Activated CD8-positive, alpha-beta T cell treated with anti-CD3 and anti-CD28 coated beads, Interleukin-2, amount 10 ng/mL, durations not matched to agents 7 days and 5 days (primary cell): ENCODE measurements at regions not wholly inside any gene's neighbourhood (a gene's known extent, or its start where the extent isn't known, plus 50 kb on each side); places are given as distances from the start of the nearest gene placed in this dataset.
"Not testable (repeated sequence)": the region's sequence is repeated elsewhere in the genome, so short reads cannot be mapped to it uniquely, and the experiment has no call there.

Source experiments
- ATAC-seq: fragments of 150-1000 bp; cut with Tn5 transposase; one replicate; pipeline ENCODE4 v1.10.0; 2021; ENCODE audit warnings: moderate library complexity
- CTCF ChIA-PET: fragments of 350-600 bp; sonication (Branson Sonifier 250); formaldehyde crosslinking; loops from one replicate; lab custom pipeline; 2021; ENCODE audit warnings: antibody characterized with exemption; lab: Charles Lee
- POLR2A ChIA-PET: fragments of 350-600 bp; sonication (Branson Sonifier 250); formaldehyde crosslinking; loops from one replicate; lab custom pipeline; 2021; ENCODE audit warnings: antibody characterized with exemption; lab: Charles Lee
- DNase-seq: peaks from one replicate; pipeline ENCODE4 v3.0.0-alpha.2; 2020
- H3K27ac Mint-ChIP-seq: one replicate; pipeline ENCODE4 v1.8.0; 2021; ENCODE audit warnings: mild to moderate bottlenecking, mixed read lengths
- H3K27me3 Mint-ChIP-seq: one replicate; pipeline ENCODE4 v1.8.0; 2021; ENCODE audit warnings: low read depth, mixed read lengths
- H3K36me3 Mint-ChIP-seq: one replicate; pipeline ENCODE4 v1.8.0; 2021; ENCODE audit warnings: low read depth, mixed read lengths
- H3K4me1 Mint-ChIP-seq: one replicate; pipeline ENCODE4 v1.8.0; 2021; ENCODE audit warnings: low read depth, mixed read lengths
- H3K4me3 Mint-ChIP-seq: one replicate; pipeline ENCODE4 v1.8.0; 2021; ENCODE audit warnings: mild to moderate bottlenecking, mixed read lengths
- H3K9me3 Mint-ChIP-seq: one replicate; pipeline ENCODE4 v1.8.0; 2022; ENCODE audit warnings: mixed read lengths; ENCODE audit not compliant: insufficient read depth

- H3K27ac Mint-ChIP-seq = no peak overlapping the region
- H3K4me1 Mint-ChIP-seq = no peaks in the 10 kb centered on the region
- ChIA-PET POLR2A (no interaction called here), CTCF (no interaction called here)
- no peak for DNase-seq
- no peaks in the 10 kb centered on the region for H3K36me3 Mint-ChIP-seq
- no peaks in the 10 kb centered on the region for H3K9me3 Mint-ChIP-seq
- H3K27me3 Mint-ChIP-seq = no peaks in the 10 kb centered on the region
- ATAC-seq = no peak
- H3K4me3 Mint-ChIP-seq = no peak overlapping the region
These were observed 109.4 kb downstream of the TDRD15 start for GRCh38 chr2:21233194-21233593.

- CTCF ChIA-PET = no interaction called here
- POLR2A ChIA-PET = no interaction called here
- no peaks in the 10 kb centered on the region for H3K4me1 Mint-ChIP-seq
- no peaks in the 10 kb centered on the region for H3K27me3 Mint-ChIP-seq
- no peak for DNase-seq
- ATAC-seq = no peak
- no peak overlapping the region for H3K4me3 Mint-ChIP-seq
- H3K9me3 Mint-ChIP-seq = no peaks in the 10 kb centered on the region
- no peak overlapping the region for H3K27ac Mint-ChIP-seq
- H3K36me3 Mint-ChIP-seq = no peaks in the 10 kb centered on the region
These were observed 110.2 kb downstream of the TDRD15 start for GRCh38 chr2:21234001-21234400.

- no peaks in the 10 kb centered on the region for H3K9me3 Mint-ChIP-seq
- POLR2A ChIA-PET = no interaction called here
- ATAC-seq (no peak), DNase-seq (no peak)
- no peaks in the 10 kb centered on the region for H3K27me3 Mint-ChIP-seq
- no peak overlapping the region for H3K27ac Mint-ChIP-seq
- no peaks in the 10 kb centered on the region for H3K36me3 Mint-ChIP-seq
- no peaks in the 10 kb centered on the region for H3K4me1 Mint-ChIP-seq
- H3K4me3 Mint-ChIP-seq = no peak overlapping the region
- CTCF ChIA-PET = no interaction called here
These were observed 110.8 kb downstream of the TDRD15 start for GRCh38 chr2:21234464-21235120.

- POLR2A ChIA-PET, H3K36me3 Mint-ChIP-seq, ATAC-seq, H3K4me1 Mint-ChIP-seq, H3K27me3 Mint-ChIP-seq, CTCF ChIA-PET, H3K4me3 Mint-ChIP-seq, H3K9me3 Mint-ChIP-seq, DNase-seq, H3K27ac Mint-ChIP-seq: not testable (repeated sequence)
These were observed 116.0 kb downstream of the TDRD15 start for GRCh38 chr2:21239749-21240148.

DNA sequence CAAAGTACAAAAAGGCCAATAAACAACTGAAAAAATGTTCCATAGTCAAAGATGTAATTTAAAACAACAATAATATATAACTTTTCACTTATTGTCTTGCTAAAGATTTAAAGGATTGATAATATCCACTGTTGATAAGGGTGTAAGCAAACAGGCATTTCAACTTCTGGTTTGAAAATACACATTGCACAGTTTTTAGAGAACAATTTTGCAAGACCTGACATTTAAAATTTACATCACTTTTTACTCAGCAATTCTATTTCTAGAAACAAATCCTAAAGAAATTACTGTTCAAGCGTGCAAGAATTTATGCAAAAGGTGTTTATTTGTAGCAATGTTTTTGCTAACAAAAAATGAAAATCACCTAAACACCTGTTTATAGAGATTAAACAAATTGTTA, 120.4 kb downstream of the TDRD15 start:
- DNase-seq (no peak), ATAC-seq (no peak)
- no peaks in the 10 kb centered on the region for H3K4me1 Mint-ChIP-seq
- ChIA-PET POLR2A (no interaction called here), CTCF (no interaction called here)
- H3K27ac Mint-ChIP-seq = no peak overlapping the region
- no peaks in the 10 kb centered on the region for H3K27me3 Mint-ChIP-seq
- H3K36me3 Mint-ChIP-seq = no peaks in the 10 kb centered on the region
- no peaks in the 10 kb centered on the region for H3K9me3 Mint-ChIP-seq
- no peak overlapping the region for H3K4me3 Mint-ChIP-seq

DNA sequence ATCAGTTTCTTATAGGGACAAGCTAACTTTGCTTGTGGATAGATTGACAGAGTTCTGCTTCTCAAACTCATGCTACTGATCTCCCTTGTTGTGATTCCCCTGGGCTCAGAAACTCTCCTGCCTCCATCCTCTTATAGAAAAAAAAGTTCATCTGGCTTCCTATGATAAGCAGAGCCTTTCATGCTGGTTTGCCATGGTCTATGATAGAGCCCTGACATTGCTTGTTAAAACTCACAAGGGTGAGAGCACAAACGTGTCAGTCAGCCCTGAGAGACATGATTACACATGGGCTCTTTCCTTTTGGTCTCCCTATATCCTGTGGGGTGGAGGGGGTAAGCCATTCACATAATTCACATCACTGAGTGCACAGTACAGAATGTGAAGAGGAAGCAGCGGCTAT, 121.8 kb downstream of the TDRD15 start:
- no peaks in the 10 kb centered on the region for H3K4me1 Mint-ChIP-seq
- no peak overlapping the region for H3K27ac Mint-ChIP-seq
- CTCF ChIA-PET = no interaction called here
- H3K9me3 Mint-ChIP-seq = no peaks in the 10 kb centered on the region
- H3K27me3 Mint-ChIP-seq = no peaks in the 10 kb centered on the region
- H3K36me3 Mint-ChIP-seq = no peaks in the 10 kb centered on the region
- POLR2A ChIA-PET = no interaction called here
- DNase-seq (no peak), ATAC-seq (no peak)
- H3K4me3 Mint-ChIP-seq = no peak overlapping the region

DNA sequence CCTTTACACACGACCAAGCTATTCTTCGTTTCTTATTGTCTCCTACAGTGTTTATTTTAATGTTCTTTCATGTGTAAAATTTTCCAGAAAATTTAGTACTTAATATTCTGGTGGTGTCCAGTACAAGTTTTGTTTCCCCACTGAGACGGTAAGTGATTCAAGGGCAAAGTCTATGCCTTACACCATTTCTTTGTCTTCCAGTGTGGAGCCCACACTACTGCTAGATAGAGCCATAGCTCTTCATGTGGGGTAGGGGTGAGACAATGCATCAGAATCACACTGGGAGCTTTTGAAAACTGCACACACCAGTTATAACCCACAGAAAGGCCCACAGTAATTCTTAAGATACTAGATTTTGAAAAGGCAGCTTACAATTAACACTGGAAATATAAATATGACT, 125.6 kb downstream of the TDRD15 start:
- ChIA-PET CTCF (no interaction called here), POLR2A (no interaction called here)
- DNase-seq (no peak), ATAC-seq (no peak)
- Mint-ChIP-seq H3K4me3 (no peak overlapping the region), H3K27me3 (no peaks in the 10 kb centered on the region), H3K9me3 (no peaks in the 10 kb centered on the region), H3K36me3 (no peaks in the 10 kb centered on the region), H3K4me1 (no peaks in the 10 kb centered on the region), H3K27ac (no peak overlapping the region)

DNA sequence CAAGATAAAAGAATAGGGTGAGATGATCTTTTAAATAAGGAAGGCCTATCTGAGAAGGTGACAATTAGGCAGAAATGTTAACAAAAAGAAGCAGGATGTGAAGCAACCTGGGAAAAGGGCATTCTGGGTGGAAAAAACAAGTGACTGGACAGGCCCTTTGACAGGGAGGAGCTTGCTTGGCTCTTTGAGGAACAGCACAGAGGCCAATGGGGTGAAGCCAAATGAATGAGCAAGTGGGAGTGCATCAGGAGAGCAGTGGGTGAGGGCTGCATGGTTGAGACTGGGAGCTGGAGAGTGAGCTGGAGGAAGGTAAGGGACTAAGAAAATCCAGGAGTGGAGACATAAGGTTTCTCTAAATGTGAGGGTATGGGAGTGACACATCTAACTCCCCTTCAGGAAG, 126.9 kb downstream of the TDRD15 start:
- Mint-ChIP-seq H3K9me3 (no peaks in the 10 kb centered on the region), H3K4me1 (no peaks in the 10 kb centered on the region), H3K27ac (no peak overlapping the region), H3K27me3 (no peaks in the 10 kb centered on the region), H3K36me3 (no peaks in the 10 kb centered on the region), H3K4me3 (no peak overlapping the region)
- ATAC-seq (no peak), DNase-seq (no peak)
- POLR2A ChIA-PET = no interaction called here
- CTCF ChIA-PET = interaction anchor here (0.5 kb wide), 1 partner anchor 1928 kb away, joined by 3 read pairs; no protein-coding TSS in a partner anchor

DNA sequence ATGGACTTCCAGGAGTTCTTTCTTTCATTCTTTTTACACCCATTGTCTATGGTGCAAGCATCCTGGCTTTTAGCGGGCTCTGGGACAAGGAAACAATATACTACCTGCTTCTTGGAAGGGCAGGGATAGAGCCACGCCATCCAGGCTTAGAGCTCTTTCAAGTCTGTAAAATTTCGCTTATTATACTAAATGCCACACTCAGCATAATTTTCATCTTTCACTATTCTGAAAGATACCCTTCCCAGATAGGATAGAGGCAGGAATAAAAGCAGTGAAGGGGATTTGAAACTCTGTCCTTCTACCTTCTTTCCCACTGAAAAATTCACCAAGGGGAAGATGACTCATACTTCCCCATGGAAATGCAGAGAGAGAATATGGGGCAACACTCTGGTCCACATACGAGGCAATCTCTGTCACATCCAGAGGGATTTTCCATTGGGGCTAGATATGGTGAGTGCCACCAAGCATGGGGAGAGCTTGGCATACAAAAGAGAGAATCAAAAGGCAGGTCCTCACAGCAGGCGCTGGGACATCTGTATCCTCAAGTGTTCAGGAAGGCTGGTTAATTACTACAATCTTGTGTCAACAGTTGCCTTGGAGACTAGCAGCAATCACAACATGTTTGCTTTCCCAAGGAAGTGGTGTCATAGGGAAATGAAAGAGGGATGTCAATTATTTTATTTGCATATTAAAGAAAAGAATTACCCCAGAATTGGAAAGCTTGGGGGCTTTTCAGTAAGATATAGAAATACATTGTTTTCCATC, 127.6 kb downstream of the TDRD15 start:
- Mint-ChIP-seq H3K4me3 (no peak overlapping the region), H3K27me3 (no peaks in the 10 kb centered on the region), H3K36me3 (no peaks in the 10 kb centered on the region), H3K9me3 (no peaks in the 10 kb centered on the region), H3K4me1 (no peaks in the 10 kb centered on the region), H3K27ac (no peak overlapping the region)
- ChIA-PET CTCF (interaction anchor here (0.5 kb wide), 1 partner anchor 1929 kb away, joined by 3 read pairs; no protein-coding TSS in a partner anchor), POLR2A (no interaction called here)
- no peak for ATAC-seq
- DNase-seq = no peak

GRCh38 chr2:21253311-21254027, 129.7 kb downstream of the TDRD15 start:
- H3K9me3 Mint-ChIP-seq = no peaks in the 10 kb centered on the region
- POLR2A ChIA-PET = no interaction called here
- H3K27me3 Mint-ChIP-seq = no peaks in the 10 kb centered on the region
- H3K27ac Mint-ChIP-seq = no peak overlapping the region
- CTCF ChIA-PET = no interaction called here
- ATAC-seq (no peak), DNase-seq (no peak)
- H3K4me3 Mint-ChIP-seq = no peak overlapping the region
- H3K4me1 Mint-ChIP-seq = no peaks in the 10 kb centered on the region
- H3K36me3 Mint-ChIP-seq = no peaks in the 10 kb centered on the region

GRCh38 chr2:21254170-21254965, 130.6 kb downstream of the TDRD15 start:
- Mint-ChIP-seq H3K4me1 (no peaks in the 10 kb centered on the region), H3K9me3 (no peaks in the 10 kb centered on the region), H3K4me3 (no peak overlapping the region), H3K27me3 (no peaks in the 10 kb centered on the region), H3K36me3 (no peaks in the 10 kb centered on the region), H3K27ac (no peak overlapping the region)
- CTCF ChIA-PET = no interaction called here
- ATAC-seq (no peak), DNase-seq (no peak)
- POLR2A ChIA-PET = no interaction called here
